CD4-positive, CD25-positive, alpha-beta regulatory T cell (primary cell): ENCODE measurements at regions not wholly inside any gene's neighbourhood (a gene's known extent, or its start where the extent isn't known, plus 50 kb on each side); places are given as distances from the start of the nearest gene placed in this dataset.

Source experiments
- ATAC-seq, 2 donors: fragments of 150-1000 bp; cut with Tn5 transposase; one replicate each; pipeline ENCODE4 v1.10.0; 2021; ENCODE audit warnings: low read depth in 2 of 2, moderate number of reproducible peaks in 2 of 2, moderate library complexity in 1 of 2
- DNase-seq, 3 donors: peaks; one replicate each; pipeline versions ENCODE4 v3.0.0 to v3.0.0-alpha.2; 2012 to 2022; ENCODE audit warnings: mixed read lengths in 1 of 3
- H3K27ac ChIP-seq: one replicate; pipeline ENCODE4 v1.7.0; 2013; ENCODE audit warnings: mild to moderate bottlenecking, low read length; ENCODE audit not compliant: insufficient read depth, poor library complexity, severe bottlenecking
- H3K27me3 ChIP-seq: one replicate; pipeline ENCODE4 v1.7.0; 2013; ENCODE audit warnings: low read length; ENCODE audit not compliant: control insufficient read depth, insufficient read depth
- H3K36me3 ChIP-seq: one replicate; pipeline ENCODE4 v1.7.0; 2013; ENCODE audit warnings: mild to moderate bottlenecking, low read length, moderate library complexity; ENCODE audit not compliant: control insufficient read depth, insufficient read depth
- H3K4me1 ChIP-seq: 2 replicates; pipeline ENCODE4 v1.7.0; 2013; ENCODE audit warnings: mild to moderate bottlenecking, low read length; ENCODE audit not compliant: insufficient read depth, control insufficient read depth, poor library complexity, severe bottlenecking
- H3K4me3 ChIP-seq: one replicate; pipeline ENCODE4 v1.7.0; 2013; ENCODE audit warnings: low read depth, mild to moderate bottlenecking, low read length, moderate library complexity
- H3K9me3 ChIP-seq, 2 experiments: 1 replicate in 1 of 2; 2 replicates in 1 of 2; pipeline ENCODE4 v1.7.0; 2013; ENCODE audit warnings: low read length in 2 of 2, mild to moderate bottlenecking in 1 of 2, moderate library complexity in 1 of 2; ENCODE audit not compliant: control insufficient read depth in 2 of 2
- H3K27ac Mint-ChIP-seq, 3 donors: one replicate each; pipeline ENCODE4 v1.8.0; 2020 to 2022; ENCODE audit warnings: mild to moderate bottlenecking in 3 of 3, mixed read lengths in 3 of 3, moderate library complexity in 2 of 3
- H3K27me3 Mint-ChIP-seq: one replicate; pipeline ENCODE4 v1.8.0; 2022; ENCODE audit warnings: mild to moderate bottlenecking, mixed read lengths
- H3K36me3 Mint-ChIP-seq: one replicate; pipeline ENCODE4 v1.8.0; 2020; ENCODE audit warnings: mixed read lengths
- H3K4me1 Mint-ChIP-seq, 4 donors: one replicate each; pipeline ENCODE4 v1.8.0; 2020 to 2022; ENCODE audit warnings: mixed read lengths in 4 of 4, mild to moderate bottlenecking in 1 of 4
- H3K4me3 Mint-ChIP-seq, 4 donors: one replicate each; pipeline ENCODE4 v1.8.0; 2020 to 2022; ENCODE audit warnings: mild to moderate bottlenecking in 4 of 4, mixed read lengths in 4 of 4, moderate library complexity in 3 of 4
- H3K9me3 Mint-ChIP-seq, 7 donors: one replicate each; pipeline ENCODE4 v1.8.0; 2020 to 2022; ENCODE audit warnings: mixed read lengths in 7 of 7, mild to moderate bottlenecking in 3 of 7, moderate library complexity in 2 of 7

DNA sequence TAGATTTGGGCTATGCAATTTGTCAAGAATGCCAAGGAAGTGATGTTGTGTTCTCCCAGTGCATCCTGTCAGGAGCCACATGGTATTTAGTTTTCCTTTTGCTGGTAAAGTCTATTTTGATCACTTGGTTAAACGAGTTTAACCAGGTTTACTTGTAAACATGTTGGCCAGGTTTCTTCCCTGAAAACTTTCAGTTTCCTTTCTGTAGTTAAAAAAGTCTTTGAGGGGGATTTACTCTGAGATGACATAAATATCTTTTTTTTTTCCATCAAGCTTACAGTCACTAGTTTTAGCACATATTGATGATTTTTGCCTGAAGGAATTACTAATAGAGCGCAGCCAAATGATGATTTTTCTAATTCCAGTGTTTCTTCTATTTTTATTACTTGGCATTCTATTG, 320.5 kb downstream of the PHF14 start:
- H3K9me3 Mint-ChIP-seq: peaks cover 0 to 2% (median 0%) of the 10 kb centered on the region in 7 donors

DNA sequence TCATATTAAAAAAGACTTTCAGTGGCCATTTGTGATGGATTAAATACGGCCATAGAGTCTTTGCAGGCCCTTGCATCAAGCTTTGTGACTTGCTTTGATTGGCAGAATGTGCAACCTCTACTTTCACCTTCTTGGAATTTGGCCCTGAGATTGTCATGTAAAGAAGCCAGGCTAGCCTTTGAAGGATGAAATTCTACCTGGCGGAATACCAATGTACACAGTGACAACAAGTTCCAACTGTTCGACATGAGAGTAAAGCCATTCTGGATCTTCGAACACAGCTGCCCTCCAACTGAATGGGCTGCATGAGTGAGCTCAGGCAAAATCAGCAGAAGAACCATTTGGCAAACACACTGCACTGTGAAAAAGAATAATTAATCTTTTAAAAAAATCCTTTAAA, 321.3 kb downstream of the PHF14 start:
- DNase-seq (no peak), ATAC-seq (no peak)
- Histone ChIP-seq H3K27me3 (no peaks in the 10 kb centered on the region), H3K4me3 (no peak overlapping the region), H3K9me3 (no peaks in the 10 kb centered on the region), H3K4me1 (no peaks in the 10 kb centered on the region), H3K27ac (no peak overlapping the region), H3K36me3 (no peaks in the 10 kb centered on the region)
- Mint-ChIP-seq H3K27ac (no peak overlapping the region), H3K9me3 (peaks cover 0 to 2% (median 0%) of the 10 kb centered on the region in 7 donors), H3K36me3 (no peaks in the 10 kb centered on the region), H3K27me3 (no peaks in the 10 kb centered on the region), H3K4me1 (no peaks in the 10 kb centered on the region), H3K4me3 (no peak overlapping the region)

More for the DNA sequence above, 320.5 kb downstream of the PHF14 start:
- no peaks in the 10 kb centered on the region for H3K36me3 Mint-ChIP-seq
- Histone ChIP-seq H3K36me3 (no peaks in the 10 kb centered on the region), H3K27me3 (no peaks in the 10 kb centered on the region), H3K9me3 (no peaks in the 10 kb centered on the region), H3K4me3 (no peak overlapping the region), H3K4me1 (no peaks in the 10 kb centered on the region), H3K27ac (no peak overlapping the region)
- H3K4me3 Mint-ChIP-seq: no peak overlapping the region
- H3K27me3 Mint-ChIP-seq: no peaks in the 10 kb centered on the region
- no peaks in the 10 kb centered on the region for H3K4me1 Mint-ChIP-seq
- H3K27ac Mint-ChIP-seq: no peak overlapping the region
- DNase-seq (no peak), ATAC-seq (no peak)

DNA sequence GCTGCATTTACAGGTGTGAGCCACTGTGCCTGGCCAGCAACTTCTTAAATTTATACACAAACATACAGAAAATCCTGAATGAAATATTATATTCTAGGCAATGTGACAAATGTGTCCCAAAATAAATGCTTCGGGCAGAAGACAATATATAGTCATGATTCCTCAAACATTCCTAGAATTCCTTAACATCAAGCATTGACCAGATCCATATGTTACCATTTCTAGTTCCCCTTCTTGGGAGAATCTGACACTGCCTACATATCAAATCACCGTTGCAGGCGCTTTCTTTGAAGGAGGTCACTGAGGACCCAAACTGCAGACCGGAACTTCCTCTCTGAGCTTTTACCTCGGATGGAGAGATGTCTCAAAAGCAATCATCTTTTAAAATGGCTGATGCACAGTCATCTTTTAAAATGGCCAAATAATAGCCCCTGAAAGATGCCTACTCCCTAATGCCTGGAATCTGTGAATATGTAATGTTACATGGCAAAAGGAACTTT, 323.5 kb downstream of the PHF14 start:
- H3K27me3 ChIP-seq: no peaks in the 10 kb centered on the region
- no peaks in the 10 kb centered on the region for H3K4me1 Mint-ChIP-seq
- no peak overlapping the region for H3K27ac ChIP-seq
- ATAC-seq (no peak), DNase-seq (no peak)
- no peak overlapping the region for H3K4me3 ChIP-seq
- H3K36me3 ChIP-seq: no peaks in the 10 kb centered on the region
- no peaks in the 10 kb centered on the region for H3K4me1 ChIP-seq
- no peak overlapping the region for H3K4me3 Mint-ChIP-seq
- no peak overlapping the region for H3K27ac Mint-ChIP-seq
- H3K9me3 ChIP-seq: no peaks in the 10 kb centered on the region
- H3K36me3 Mint-ChIP-seq: no peaks in the 10 kb centered on the region
- H3K9me3 Mint-ChIP-seq: peaks cover 0 to 2% (median 0%) of the 10 kb centered on the region in 7 donors
- no peaks in the 10 kb centered on the region for H3K27me3 Mint-ChIP-seq

DNA sequence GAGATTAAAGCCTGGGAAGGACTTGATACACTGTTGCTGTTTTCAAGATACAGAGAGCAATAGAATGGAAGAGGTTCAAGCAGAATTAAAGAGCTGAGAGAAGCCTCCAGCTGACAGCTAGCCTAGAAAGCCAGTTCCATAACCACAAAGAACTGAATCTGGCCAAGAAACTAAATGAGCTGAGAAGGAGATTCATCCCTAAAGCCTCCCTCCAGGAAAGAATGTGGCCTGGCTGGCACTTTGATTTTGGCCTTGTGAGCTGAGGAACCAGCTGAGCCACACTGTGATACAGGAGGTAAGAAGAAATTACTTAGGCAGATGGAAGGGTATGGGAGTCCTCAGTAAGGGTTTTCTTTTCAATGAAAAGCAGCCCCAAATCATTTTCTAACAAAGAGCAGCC, 324.1 kb downstream of the PHF14 start:
- ATAC-seq (no peak), DNase-seq (no peak)
- Histone ChIP-seq H3K4me3 (no peak overlapping the region), H3K36me3 (no peaks in the 10 kb centered on the region), H3K27me3 (no peaks in the 10 kb centered on the region), H3K9me3 (no peaks in the 10 kb centered on the region), H3K4me1 (no peaks in the 10 kb centered on the region), H3K27ac (no peak overlapping the region)
- H3K4me3 Mint-ChIP-seq: no peak overlapping the region
- no peaks in the 10 kb centered on the region for H3K36me3 Mint-ChIP-seq
- no peaks in the 10 kb centered on the region for H3K4me1 Mint-ChIP-seq
- peaks cover 0 to 2% (median 0%) of the 10 kb centered on the region in 7 donors for H3K9me3 Mint-ChIP-seq
- H3K27ac Mint-ChIP-seq: no peak overlapping the region
- no peaks in the 10 kb centered on the region for H3K27me3 Mint-ChIP-seq

DNA sequence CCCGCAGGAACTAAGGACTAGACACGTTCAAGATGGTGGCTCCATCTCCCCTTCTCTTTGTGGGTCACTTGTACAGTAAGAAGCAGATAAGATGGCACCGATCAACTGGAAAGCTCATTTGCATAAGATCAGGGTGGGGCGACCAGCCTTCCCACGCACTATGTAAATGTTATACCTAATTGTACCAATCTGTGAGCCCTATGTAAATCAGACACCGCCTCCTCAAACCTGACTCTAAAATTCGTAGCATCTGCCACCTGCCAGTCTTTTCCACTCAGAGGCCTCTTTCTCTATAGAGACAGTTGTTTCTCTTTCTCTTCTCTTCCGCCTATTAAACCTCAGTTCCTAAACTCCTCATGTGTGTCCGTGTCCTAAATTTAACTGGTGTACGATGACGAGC, 324.5 kb downstream of the PHF14 start:
- no peak for ATAC-seq
- no peaks in the 10 kb centered on the region for H3K27me3 Mint-ChIP-seq
- no peaks in the 10 kb centered on the region for H3K4me1 Mint-ChIP-seq
- no peaks in the 10 kb centered on the region for H3K36me3 Mint-ChIP-seq
- Histone ChIP-seq H3K4me3 (no peak overlapping the region), H3K9me3 (no peaks in the 10 kb centered on the region), H3K36me3 (no peaks in the 10 kb centered on the region), H3K4me1 (no peaks in the 10 kb centered on the region), H3K27ac (no peak overlapping the region), H3K27me3 (no peaks in the 10 kb centered on the region)
- no peak for DNase-seq
- H3K4me3 Mint-ChIP-seq: no peak overlapping the region
- no peak overlapping the region for H3K27ac Mint-ChIP-seq
- peaks cover 0 to 2% (median 0%) of the 10 kb centered on the region in 7 donors for H3K9me3 Mint-ChIP-seq

DNA sequence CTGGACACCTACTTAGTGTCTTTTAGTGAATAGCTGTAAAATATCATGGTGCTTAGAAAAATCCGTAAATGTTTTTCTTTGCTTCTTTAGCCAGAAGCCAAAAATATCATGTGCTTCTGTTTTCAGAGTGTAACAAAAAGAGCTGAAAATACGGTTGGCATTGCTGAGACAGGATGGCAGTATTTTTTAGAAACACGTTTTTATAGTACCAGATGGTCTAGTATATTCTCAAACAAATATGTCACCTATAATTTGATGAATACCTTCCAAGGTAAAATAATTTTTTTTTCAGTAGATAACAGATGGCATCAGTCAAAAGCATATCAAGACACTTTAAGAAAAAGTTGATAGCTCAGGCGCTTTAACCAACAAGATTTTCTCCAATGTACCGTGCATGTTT, 326.6 kb downstream of the PHF14 start:
- H3K36me3 Mint-ChIP-seq: no peaks in the 10 kb centered on the region
- H3K9me3 Mint-ChIP-seq: peaks cover 0 to 2% (median 0%) of the 10 kb centered on the region in 7 donors
- DNase-seq: no peak
- no peak for ATAC-seq
- Histone ChIP-seq H3K27ac (no peak overlapping the region), H3K27me3 (no peaks in the 10 kb centered on the region), H3K4me3 (no peak overlapping the region), H3K36me3 (no peaks in the 10 kb centered on the region), H3K9me3 (no peaks in the 10 kb centered on the region), H3K4me1 (no peaks in the 10 kb centered on the region)
- no peak overlapping the region for H3K4me3 Mint-ChIP-seq
- no peaks in the 10 kb centered on the region for H3K27me3 Mint-ChIP-seq
- H3K27ac Mint-ChIP-seq: no peak overlapping the region
- H3K4me1 Mint-ChIP-seq: no peaks in the 10 kb centered on the region

DNA sequence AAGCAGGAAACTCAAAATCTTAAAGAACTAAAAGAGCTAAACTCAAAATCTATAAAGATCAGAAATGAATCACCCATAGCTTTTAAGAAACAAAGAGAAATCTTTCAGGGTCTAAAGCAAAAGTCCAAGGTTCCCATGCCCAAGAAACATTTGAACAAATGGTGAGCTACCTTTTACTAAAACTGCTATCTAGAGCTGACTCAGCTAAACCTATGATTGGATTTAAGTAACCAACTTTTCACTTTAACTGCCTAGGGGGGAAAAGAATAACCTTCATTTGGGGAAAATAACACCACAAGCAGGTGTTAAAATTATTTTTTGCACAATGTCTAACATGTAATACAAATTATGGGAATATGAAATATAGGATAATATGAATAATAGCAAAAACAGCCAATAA, 328.4 kb downstream of the PHF14 start:
- H3K36me3 Mint-ChIP-seq: no peaks in the 10 kb centered on the region
- ATAC-seq (no peak), DNase-seq (no peak)
- no peaks in the 10 kb centered on the region for H3K27me3 Mint-ChIP-seq
- H3K27ac Mint-ChIP-seq: no peak overlapping the region
- H3K4me3 ChIP-seq: no peak overlapping the region
- no peak overlapping the region for H3K4me3 Mint-ChIP-seq
- H3K36me3 ChIP-seq: no peaks in the 10 kb centered on the region
- H3K4me1 Mint-ChIP-seq: no peaks in the 10 kb centered on the region
- H3K27ac ChIP-seq: no peak overlapping the region
- no peaks in the 10 kb centered on the region for H3K4me1 ChIP-seq
- H3K27me3 ChIP-seq: no peaks in the 10 kb centered on the region
- H3K9me3 ChIP-seq: no peaks in the 10 kb centered on the region
- H3K9me3 Mint-ChIP-seq: peaks cover 0 to 2% (median 0%) of the 10 kb centered on the region in 7 donors

DNA sequence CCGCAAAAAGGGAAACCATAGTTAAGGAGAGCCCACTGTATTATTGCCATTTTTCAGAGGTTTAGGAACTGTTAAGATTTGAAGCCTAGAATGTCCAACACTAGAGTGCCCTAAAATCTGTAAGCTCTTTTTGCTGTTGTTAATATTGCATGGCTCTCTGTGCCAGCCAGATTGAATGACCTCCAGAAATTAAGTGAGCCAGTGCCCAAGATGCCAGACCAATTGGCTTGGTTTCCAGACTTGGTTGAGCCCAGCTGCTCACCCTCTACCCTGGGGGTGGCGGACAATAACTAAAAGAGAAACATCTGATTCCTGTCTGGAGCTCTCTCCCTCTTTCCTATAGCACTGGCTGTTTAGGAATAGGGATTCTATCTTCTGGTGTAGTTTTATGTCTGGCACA, 340.1 kb downstream of the PHF14 start:
- ATAC-seq (no peak), DNase-seq (no peak)
- Histone ChIP-seq H3K36me3 (no peaks in the 10 kb centered on the region), H3K9me3 (no peaks in the 10 kb centered on the region), H3K27me3 (no peaks in the 10 kb centered on the region), H3K27ac (no peak overlapping the region), H3K4me3 (no peak overlapping the region), H3K4me1 (no peaks in the 10 kb centered on the region)
- Mint-ChIP-seq H3K4me1 (no peaks in the 10 kb centered on the region), H3K9me3 (peaks cover 0 to 5% (median 2%) of the 10 kb centered on the region in 7 donors), H3K27ac (no peak overlapping the region), H3K36me3 (no peaks in the 10 kb centered on the region), H3K27me3 (no peaks in the 10 kb centered on the region), H3K4me3 (no peak overlapping the region)
